A549 (cell line): ENCODE measurements at regions not wholly inside any gene's neighbourhood (a gene's known extent, or its start where the extent isn't known, plus 50 kb on each side); places are given as distances from the start of the nearest gene placed in this dataset.

Experiments used
- CBX2 ChIP-seq: fragments of 200-600 bp; sonication (generic); IDR thresholded peaks from 2 replicates; pipeline ENCODE4 v1.6.1; 2016; ENCODE audit warnings: low read depth, mild to moderate bottlenecking, borderline replicate concordance
- CEBPB ChIP-seq, 2 experiments: fragments of >200 bp in 1 of 2; sonication (Bioruptor Twin) in 1 of 2; formaldehyde crosslinking in 1 of 2; IDR thresholded peaks; 2 replicates each; pipeline ENCODE4 v1.6.1; 2012 to 2016
- EP300 ChIP-seq, 2 experiments: fragments of >200 bp; sonication (Bioruptor Twin); formaldehyde crosslinking; IDR thresholded peaks; 2 replicates in 1 of 2; 3 replicates in 1 of 2; pipeline ENCODE4 v1.6.1; 2016 to 2017
- KDM5A ChIP-seq: fragments of 200-600 bp; sonication (generic); IDR thresholded peaks from 2 replicates; pipeline ENCODE4 v1.6.1; 2016; ENCODE audit warnings: antibody characterized with exemption, mild to moderate bottlenecking
- MAZ ChIP-seq: fragments of 150-350 bp; IDR thresholded peaks from 2 replicates; pipeline ENCODE4 v1.6.1; 2014; ENCODE audit warnings: antibody characterized with exemption, low read depth, low read length, borderline replicate concordance
- MYC ChIP-seq: IDR thresholded peaks from 2 replicates; pipeline ENCODE4 v1.6.1; 2012; ENCODE audit warnings: mild to moderate bottlenecking, inconsistent platforms, low read length, improper control_type of control experiment, borderline replicate concordance
- POLR2A ChIP-seq: IDR thresholded peaks from 2 replicates; pipeline ENCODE4 v1.6.1; 2012; ENCODE audit warnings: mild to moderate bottlenecking, low read length
- POLR2AphosphoS2 ChIP-seq: conservative IDR thresholded peaks from 2 replicates; pipeline ENCODE4 v1.6.1; 2012; ENCODE audit warnings: low read length, improper control_type of control experiment, inconsistent platforms
- TF ChIP-seq, protein P1 (sequence below): fragments of >200 bp; sonication (Bioruptor Twin); formaldehyde crosslinking; IDR thresholded peaks from 3 replicates; pipeline ENCODE4 v1.5.1; 2016
- TF ChIP-seq, protein P2 (sequence below): fragments of >200 bp; sonication (Bioruptor Twin); formaldehyde crosslinking; IDR thresholded peaks from 3 replicates; pipeline ENCODE4 v1.6.1; 2016
- TF ChIP-seq, protein P3 (sequence below): fragments of 250-450 bp; sonication (Bioruptor Pico); IDR thresholded peaks from 2 replicates; pipeline ENCODE4 v1.5.0; 2021; ENCODE audit warnings: mild to moderate bottlenecking, moderate library complexity, borderline replicate concordance
- TF ChIP-seq, protein P4 (sequence below): fragments of 200-600 bp; sonication (generic); IDR thresholded peaks from 2 replicates; pipeline ENCODE4 v1.6.1; 2016; ENCODE audit warnings: antibody characterized with exemption, mild to moderate bottlenecking, moderate library complexity

DNA sequence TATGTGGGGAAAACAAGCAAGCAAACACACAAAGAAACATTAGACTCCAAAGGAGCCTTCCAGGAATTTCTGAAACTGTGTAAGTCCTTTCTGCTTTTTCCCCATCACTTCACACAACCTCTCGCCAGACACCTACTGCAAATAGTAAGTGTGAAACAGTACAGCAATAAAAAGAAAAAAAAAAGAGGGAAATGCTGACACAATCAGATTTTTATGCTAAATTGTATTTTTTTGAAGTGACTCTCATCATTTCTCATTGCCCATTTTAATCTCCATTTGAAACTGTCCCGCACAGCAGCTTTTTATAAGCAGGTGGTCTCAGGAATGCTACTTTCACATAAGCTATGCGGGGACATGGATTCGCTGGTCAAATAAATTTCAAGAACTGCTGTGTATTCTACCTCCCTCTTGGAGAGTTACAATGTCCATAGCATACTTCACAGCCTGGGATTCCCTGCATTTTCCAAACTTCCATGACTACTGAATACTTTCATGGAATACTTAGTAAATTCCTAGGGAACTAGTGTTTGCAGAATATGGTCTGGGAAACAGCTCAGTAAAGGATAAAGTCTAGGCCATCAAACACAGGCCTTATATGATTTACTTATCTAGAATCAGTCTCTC lies 139.9 kb upstream of the TSHZ2 start:
- TF ChIP-seq, protein P1, sequence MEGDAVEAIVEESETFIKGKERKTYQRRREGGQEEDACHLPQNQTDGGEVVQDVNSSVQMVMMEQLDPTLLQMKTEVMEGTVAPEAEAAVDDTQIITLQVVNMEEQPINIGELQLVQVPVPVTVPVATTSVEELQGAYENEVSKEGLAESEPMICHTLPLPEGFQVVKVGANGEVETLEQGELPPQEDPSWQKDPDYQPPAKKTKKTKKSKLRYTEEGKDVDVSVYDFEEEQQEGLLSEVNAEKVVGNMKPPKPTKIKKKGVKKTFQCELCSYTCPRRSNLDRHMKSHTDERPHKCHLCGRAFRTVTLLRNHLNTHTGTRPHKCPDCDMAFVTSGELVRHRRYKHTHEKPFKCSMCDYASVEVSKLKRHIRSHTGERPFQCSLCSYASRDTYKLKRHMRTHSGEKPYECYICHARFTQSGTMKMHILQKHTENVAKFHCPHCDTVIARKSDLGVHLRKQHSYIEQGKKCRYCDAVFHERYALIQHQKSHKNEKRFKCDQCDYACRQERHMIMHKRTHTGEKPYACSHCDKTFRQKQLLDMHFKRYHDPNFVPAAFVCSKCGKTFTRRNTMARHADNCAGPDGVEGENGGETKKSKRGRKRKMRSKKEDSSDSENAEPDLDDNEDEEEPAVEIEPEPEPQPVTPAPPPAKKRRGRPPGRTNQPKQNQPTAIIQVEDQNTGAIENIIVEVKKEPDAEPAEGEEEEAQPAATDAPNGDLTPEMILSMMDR, result no peak
- TF ChIP-seq, protein P2, sequence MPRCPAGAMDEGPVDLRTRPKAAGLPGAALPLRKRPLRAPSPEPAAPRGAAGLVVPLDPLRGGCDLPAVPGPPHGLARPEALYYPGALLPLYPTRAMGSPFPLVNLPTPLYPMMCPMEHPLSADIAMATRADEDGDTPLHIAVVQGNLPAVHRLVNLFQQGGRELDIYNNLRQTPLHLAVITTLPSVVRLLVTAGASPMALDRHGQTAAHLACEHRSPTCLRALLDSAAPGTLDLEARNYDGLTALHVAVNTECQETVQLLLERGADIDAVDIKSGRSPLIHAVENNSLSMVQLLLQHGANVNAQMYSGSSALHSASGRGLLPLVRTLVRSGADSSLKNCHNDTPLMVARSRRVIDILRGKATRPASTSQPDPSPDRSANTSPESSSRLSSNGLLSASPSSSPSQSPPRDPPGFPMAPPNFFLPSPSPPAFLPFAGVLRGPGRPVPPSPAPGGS, result no peak
- TF ChIP-seq POLR2AphosphoS2, result no peak
- TF ChIP-seq POLR2A, result no peak
- TF ChIP-seq, protein P3, sequence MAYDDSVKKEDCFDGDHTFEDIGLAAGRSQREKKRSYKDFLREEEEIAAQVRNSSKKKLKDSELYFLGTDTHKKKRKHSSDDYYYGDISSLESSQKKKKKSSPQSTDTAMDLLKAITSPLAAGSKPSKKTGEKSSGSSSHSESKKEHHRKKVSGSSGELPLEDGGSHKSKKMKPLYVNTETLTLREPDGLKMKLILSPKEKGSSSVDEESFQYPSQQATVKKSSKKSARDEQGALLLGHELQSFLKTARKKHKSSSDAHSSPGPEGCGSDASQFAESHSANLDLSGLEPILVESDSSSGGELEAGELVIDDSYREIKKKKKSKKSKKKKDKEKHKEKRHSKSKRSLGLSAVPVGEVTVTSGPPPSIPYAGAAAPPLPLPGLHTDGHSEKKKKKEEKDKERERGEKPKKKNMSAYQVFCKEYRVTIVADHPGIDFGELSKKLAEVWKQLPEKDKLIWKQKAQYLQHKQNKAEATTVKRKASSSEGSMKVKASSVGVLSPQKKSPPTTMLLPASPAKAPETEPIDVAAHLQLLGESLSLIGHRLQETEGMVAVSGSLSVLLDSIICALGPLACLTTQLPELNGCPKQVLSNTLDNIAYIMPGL (CRISPR knock-in tag), result no peak
- TF ChIP-seq KDM5A, result no peak
- TF ChIP-seq, protein P4, sequence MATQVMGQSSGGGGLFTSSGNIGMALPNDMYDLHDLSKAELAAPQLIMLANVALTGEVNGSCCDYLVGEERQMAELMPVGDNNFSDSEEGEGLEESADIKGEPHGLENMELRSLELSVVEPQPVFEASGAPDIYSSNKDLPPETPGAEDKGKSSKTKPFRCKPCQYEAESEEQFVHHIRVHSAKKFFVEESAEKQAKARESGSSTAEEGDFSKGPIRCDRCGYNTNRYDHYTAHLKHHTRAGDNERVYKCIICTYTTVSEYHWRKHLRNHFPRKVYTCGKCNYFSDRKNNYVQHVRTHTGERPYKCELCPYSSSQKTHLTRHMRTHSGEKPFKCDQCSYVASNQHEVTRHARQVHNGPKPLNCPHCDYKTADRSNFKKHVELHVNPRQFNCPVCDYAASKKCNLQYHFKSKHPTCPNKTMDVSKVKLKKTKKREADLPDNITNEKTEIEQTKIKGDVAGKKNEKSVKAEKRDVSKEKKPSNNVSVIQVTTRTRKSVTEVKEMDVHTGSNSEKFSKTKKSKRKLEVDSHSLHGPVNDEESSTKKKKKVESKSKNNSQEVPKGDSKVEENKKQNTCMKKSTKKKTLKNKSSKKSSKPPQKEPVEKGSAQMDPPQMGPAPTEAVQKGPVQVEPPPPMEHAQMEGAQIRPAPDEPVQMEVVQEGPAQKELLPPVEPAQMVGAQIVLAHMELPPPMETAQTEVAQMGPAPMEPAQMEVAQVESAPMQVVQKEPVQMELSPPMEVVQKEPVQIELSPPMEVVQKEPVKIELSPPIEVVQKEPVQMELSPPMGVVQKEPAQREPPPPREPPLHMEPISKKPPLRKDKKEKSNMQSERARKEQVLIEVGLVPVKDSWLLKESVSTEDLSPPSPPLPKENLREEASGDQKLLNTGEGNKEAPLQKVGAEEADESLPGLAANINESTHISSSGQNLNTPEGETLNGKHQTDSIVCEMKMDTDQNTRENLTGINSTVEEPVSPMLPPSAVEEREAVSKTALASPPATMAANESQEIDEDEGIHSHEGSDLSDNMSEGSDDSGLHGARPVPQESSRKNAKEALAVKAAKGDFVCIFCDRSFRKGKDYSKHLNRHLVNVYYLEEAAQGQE, result no peak
- TF ChIP-seq EP300 (IDR thresholded peaks at IDR 0.05), result no peak
- no peak for TF ChIP-seq MAZ
- no peak for TF ChIP-seq CBX2
- TF ChIP-seq MYC, result no peak
- TF ChIP-seq CEBPB (IDR thresholded peaks at IDR 0.05), result no peak
